Liver (tissue), 8 donors: ENCODE measurements at regions not wholly inside any gene's neighbourhood (a gene's known extent, or its start where the extent isn't known, plus 50 kb on each side); places are given as distances from the start of the nearest gene placed in this dataset.

Source experiments
- DNase-seq: peaks from one replicate; pipeline ENCODE4 v3.0.0-alpha.2; 2017; ENCODE audit warnings: low spot score
- H3K27ac ChIP-seq, 2 donors: one replicate each; pipeline ENCODE4 v1.7.0; 2013; ENCODE audit warnings: inconsistent platforms in 2 of 2, low read length in 2 of 2, control low read depth in 1 of 2, low read depth in 1 of 2, mild to moderate bottlenecking in 1 of 2
- H3K27me3 ChIP-seq, 4 donors: one replicate each; pipeline versions ENCODE4 v1.6.1 to v1.7.0; 2013; ENCODE audit warnings: low read length in 3 of 4, inconsistent platforms in 1 of 4, mild to moderate bottlenecking in 1 of 4, moderate library complexity in 1 of 4; ENCODE audit not compliant: control insufficient read depth in 4 of 4, insufficient read depth in 4 of 4
- H3K36me3 ChIP-seq, 4 donors: one replicate each; pipeline versions ENCODE4 v1.6.1 to v1.7.0; 2013; ENCODE audit warnings: low read length in 3 of 4, mild to moderate bottlenecking in 3 of 4, low read depth in 1 of 4, moderate library complexity in 1 of 4; ENCODE audit not compliant: control insufficient read depth in 4 of 4, insufficient read depth in 3 of 4
- H3K4me1 ChIP-seq, 4 donors: one replicate each; pipeline versions ENCODE4 v1.6.1 to v1.7.0; 2013; ENCODE audit warnings: low read length in 3 of 4, mild to moderate bottlenecking in 3 of 4, moderate library complexity in 1 of 4; ENCODE audit not compliant: control insufficient read depth in 4 of 4, insufficient read depth in 4 of 4
- H3K4me3 ChIP-seq, 3 donors: one replicate each; pipeline versions ENCODE4 v1.6.1 to v1.7.0; 2013; ENCODE audit warnings: low read length in 3 of 3, control low read depth in 1 of 3, low read depth in 1 of 3, mild to moderate bottlenecking in 1 of 3
- H3K9ac ChIP-seq, 2 donors: one replicate each; pipeline ENCODE4 v1.7.0; 2013; ENCODE audit warnings: low read length in 2 of 2, mild to moderate bottlenecking in 2 of 2, moderate library complexity in 2 of 2, control low read depth in 1 of 2, low read depth in 1 of 2
- H3K9me3 ChIP-seq, 4 donors: one replicate each; pipeline versions ENCODE4 v1.6.1 to v1.7.0; 2013; ENCODE audit warnings: low read length in 3 of 4; ENCODE audit not compliant: control insufficient read depth in 4 of 4
- EGR1 ChIP-seq, 2 donors: IDR thresholded peaks; 2 replicates each; pipeline ENCODE4 v1.6.1; 2016 to 2018; ENCODE audit warnings: antibody characterized with exemption in 2 of 2, low read depth in 2 of 2
- FOXA2 ChIP-seq: IDR thresholded peaks from 2 replicates; pipeline ENCODE4 v1.6.1; 2016; ENCODE audit warnings: antibody characterized with exemption
- GABPA ChIP-seq, 2 donors: IDR thresholded peaks in 1 of 2; conservative IDR thresholded peaks in 1 of 2; 2 replicates each; pipeline ENCODE4 v1.6.1; 2016; ENCODE audit warnings: antibody characterized with exemption in 2 of 2, mild to moderate bottlenecking in 1 of 2, moderate library complexity in 1 of 2
- HNF4A ChIP-seq, 2 donors: conservative IDR thresholded peaks; 2 replicates each; pipeline ENCODE4 v1.6.1; 2016; ENCODE audit warnings: antibody characterized with exemption in 2 of 2, mild to moderate bottlenecking in 2 of 2
- HNF4G ChIP-seq: IDR thresholded peaks from 2 replicates; pipeline ENCODE4 v1.6.1; 2016; ENCODE audit warnings: antibody characterized with exemption
- JUND ChIP-seq, 2 donors: IDR thresholded peaks; 2 replicates each; pipeline ENCODE4 v1.6.1; 2016; ENCODE audit warnings: antibody characterized with exemption in 2 of 2
- NR2F2 ChIP-seq: IDR thresholded peaks from 2 replicates; pipeline ENCODE4 v1.6.1; 2016; ENCODE audit warnings: antibody characterized with exemption
- RAD21 ChIP-seq, 2 donors: IDR thresholded peaks; 2 replicates each; pipeline ENCODE4 v1.6.1; 2016; ENCODE audit warnings: antibody characterized with exemption in 2 of 2, mild to moderate bottlenecking in 2 of 2
- RXRA ChIP-seq, 2 donors: IDR thresholded peaks; 2 replicates each; pipeline ENCODE4 v1.6.1; 2017 to 2018; ENCODE audit warnings: antibody characterized with exemption in 2 of 2, mild to moderate bottlenecking in 1 of 2
- SP1 ChIP-seq: IDR thresholded peaks from 2 replicates; pipeline ENCODE4 v1.6.1; 2018; ENCODE audit warnings: antibody characterized with exemption, mild to moderate bottlenecking
- TAF1 ChIP-seq: conservative IDR thresholded peaks from 2 replicates; pipeline ENCODE4 v1.6.1; 2016; ENCODE audit warnings: antibody characterized with exemption, mild to moderate bottlenecking
- YY1 ChIP-seq: IDR thresholded peaks from 2 replicates; pipeline ENCODE4 v1.6.1; 2016; ENCODE audit warnings: antibody characterized with exemption, mild to moderate bottlenecking
- WGBS: extraction: QIAGEN DNeasy Blood & Tissue Kit; methylation state at CpG from one replicate; pipeline ENCODE4 v1.1.7; 2013; 5-methylcytosine and 5-hydroxymethylcytosine counted together
- TF ChIP-seq, protein P1 (sequence below): fragments of 150-350 bp; IDR thresholded peaks from 2 replicates; pipeline ENCODE4 v1.5.1; 2017; ENCODE audit warnings: improper control_type of control experiment, low read depth, low read length; ENCODE audit not compliant: missing input control
- TF ChIP-seq, protein P2 (sequence below): IDR thresholded peaks from 2 replicates; pipeline ENCODE4 v1.6.1; 2016; ENCODE audit warnings: antibody characterized with exemption
- TF ChIP-seq, protein P3 (sequence below): IDR thresholded peaks from 2 replicates; pipeline ENCODE4 v1.6.1; 2016; ENCODE audit warnings: antibody characterized with exemption
- TF ChIP-seq, protein P4 (sequence below): IDR thresholded peaks from 2 replicates; pipeline ENCODE4 v1.6.1; 2016; ENCODE audit warnings: antibody characterized with exemption
- TF ChIP-seq, protein P5 (sequence below): IDR thresholded peaks from 2 replicates; pipeline ENCODE4 v1.6.1; 2016; ENCODE audit warnings: antibody characterized with exemption, mild to moderate bottlenecking
- donor health status: healthy.
- donor health status: healthy.
- donor health status: healthy.
- donor health status: healthy.
- donor health status: healthy.

DNA sequence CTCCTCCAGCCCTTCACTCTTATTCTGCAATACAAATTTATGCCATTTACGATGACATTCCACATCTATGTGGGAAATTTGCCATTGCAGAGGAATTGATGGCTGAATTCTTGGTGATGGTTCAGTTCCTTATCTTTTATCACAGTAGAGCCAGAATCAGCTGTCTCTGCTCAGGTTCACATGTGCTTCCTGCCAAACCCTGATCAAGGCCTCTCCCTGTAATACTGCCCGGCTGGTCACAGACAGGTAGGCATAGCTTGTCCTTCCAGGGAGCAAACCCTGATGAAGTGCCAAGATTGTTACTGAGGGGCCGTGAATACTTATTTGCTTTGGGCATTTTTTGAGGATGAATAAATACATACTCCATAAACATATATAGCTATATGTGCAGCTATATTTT lies 450.0 kb downstream of the NSUN3 start:
- Histone ChIP-seq H3K27ac (no peak overlapping the region), H3K4me3 (no peak overlapping the region), H3K4me1 (no peaks in the 10 kb centered on the region), H3K9ac (no peak overlapping the region), H3K27me3 (no peaks in the 10 kb centered on the region), H3K9me3 (no peaks in the 10 kb centered on the region), H3K36me3 (no peaks in the 10 kb centered on the region)
- TF ChIP-seq, protein P1, sequence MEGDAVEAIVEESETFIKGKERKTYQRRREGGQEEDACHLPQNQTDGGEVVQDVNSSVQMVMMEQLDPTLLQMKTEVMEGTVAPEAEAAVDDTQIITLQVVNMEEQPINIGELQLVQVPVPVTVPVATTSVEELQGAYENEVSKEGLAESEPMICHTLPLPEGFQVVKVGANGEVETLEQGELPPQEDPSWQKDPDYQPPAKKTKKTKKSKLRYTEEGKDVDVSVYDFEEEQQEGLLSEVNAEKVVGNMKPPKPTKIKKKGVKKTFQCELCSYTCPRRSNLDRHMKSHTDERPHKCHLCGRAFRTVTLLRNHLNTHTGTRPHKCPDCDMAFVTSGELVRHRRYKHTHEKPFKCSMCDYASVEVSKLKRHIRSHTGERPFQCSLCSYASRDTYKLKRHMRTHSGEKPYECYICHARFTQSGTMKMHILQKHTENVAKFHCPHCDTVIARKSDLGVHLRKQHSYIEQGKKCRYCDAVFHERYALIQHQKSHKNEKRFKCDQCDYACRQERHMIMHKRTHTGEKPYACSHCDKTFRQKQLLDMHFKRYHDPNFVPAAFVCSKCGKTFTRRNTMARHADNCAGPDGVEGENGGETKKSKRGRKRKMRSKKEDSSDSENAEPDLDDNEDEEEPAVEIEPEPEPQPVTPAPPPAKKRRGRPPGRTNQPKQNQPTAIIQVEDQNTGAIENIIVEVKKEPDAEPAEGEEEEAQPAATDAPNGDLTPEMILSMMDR = no peak
- TF ChIP-seq YY1 = no peak
- no peak for TF ChIP-seq RXRA (IDR thresholded peaks at IDR 0.05)
- TF ChIP-seq, protein P2, sequence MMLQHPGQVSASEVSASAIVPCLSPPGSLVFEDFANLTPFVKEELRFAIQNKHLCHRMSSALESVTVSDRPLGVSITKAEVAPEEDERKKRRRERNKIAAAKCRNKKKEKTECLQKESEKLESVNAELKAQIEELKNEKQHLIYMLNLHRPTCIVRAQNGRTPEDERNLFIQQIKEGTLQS = no peak
- TF ChIP-seq, protein P3, sequence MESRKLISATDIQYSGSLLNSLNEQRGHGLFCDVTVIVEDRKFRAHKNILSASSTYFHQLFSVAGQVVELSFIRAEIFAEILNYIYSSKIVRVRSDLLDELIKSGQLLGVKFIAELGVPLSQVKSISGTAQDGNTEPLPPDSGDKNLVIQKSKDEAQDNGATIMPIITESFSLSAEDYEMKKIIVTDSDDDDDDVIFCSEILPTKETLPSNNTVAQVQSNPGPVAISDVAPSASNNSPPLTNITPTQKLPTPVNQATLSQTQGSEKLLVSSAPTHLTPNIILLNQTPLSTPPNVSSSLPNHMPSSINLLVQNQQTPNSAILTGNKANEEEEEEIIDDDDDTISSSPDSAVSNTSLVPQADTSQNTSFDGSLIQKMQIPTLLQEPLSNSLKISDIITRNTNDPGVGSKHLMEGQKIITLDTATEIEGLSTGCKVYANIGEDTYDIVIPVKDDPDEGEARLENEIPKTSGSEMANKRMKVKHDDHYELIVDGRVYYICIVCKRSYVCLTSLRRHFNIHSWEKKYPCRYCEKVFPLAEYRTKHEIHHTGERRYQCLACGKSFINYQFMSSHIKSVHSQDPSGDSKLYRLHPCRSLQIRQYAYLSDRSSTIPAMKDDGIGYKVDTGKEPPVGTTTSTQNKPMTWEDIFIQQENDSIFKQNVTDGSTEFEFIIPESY = no peak
- no peak for TF ChIP-seq GABPA (IDR thresholded peaks at IDR 0.05 in 1 of 2, conservative IDR thresholded peaks at IDR 0.05 in 1 of 2)
- no peak for TF ChIP-seq SP1
- no peak for TF ChIP-seq TAF1
- TF ChIP-seq, protein P4, sequence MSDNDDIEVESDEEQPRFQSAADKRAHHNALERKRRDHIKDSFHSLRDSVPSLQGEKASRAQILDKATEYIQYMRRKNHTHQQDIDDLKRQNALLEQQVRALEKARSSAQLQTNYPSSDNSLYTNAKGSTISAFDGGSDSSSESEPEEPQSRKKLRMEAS = no peak
- TF ChIP-seq HNF4A (conservative IDR thresholded peaks at IDR 0.05) = no peak
- no peak for DNase-seq
- WGBS = 83% methylated on average over 3 of the region's 3 CpGs

DNA sequence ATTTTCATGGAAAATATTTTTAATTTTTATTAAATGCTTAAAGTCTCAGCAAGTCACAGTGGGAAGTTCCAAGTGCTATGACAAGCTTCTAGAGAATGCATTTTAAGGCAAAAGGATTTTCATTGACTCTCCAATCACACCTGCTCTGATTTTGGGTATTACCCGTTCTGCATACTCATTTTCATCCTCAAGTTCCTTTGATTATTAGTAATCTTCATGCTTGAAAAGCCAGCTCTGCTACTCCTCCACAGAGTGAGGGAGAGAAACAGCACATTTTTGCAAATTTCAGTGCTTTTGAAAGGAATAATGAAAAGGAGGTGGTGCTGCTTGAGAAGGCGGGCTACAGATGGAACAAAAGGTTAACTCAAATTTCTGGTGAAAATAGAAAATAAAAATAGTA lies 450.7 kb downstream of the NSUN3 start:
- Histone ChIP-seq H3K9ac (no peak overlapping the region), H3K27me3 (no peaks in the 10 kb centered on the region), H3K36me3 (no peaks in the 10 kb centered on the region), H3K9me3 (no peaks in the 10 kb centered on the region), H3K4me3 (no peak overlapping the region), H3K27ac (no peak overlapping the region), H3K4me1 (no peaks in the 10 kb centered on the region)
- TF ChIP-seq GABPA (IDR thresholded peaks at IDR 0.05 in 1 of 2, conservative IDR thresholded peaks at IDR 0.05 in 1 of 2) (no peak), SP1 (no peak), RXRA (IDR thresholded peaks at IDR 0.05) (no peak), NR2F2 (no peak), HNF4G (no peak), EGR1 (IDR thresholded peaks at IDR 0.05; ENCODE audit: low read depth in 2 of 2) (no peak), JUND (IDR thresholded peaks at IDR 0.05) (no peak), HNF4A (conservative IDR thresholded peaks at IDR 0.05) (no peak), FOXA2 (no peak), RAD21 (IDR thresholded peaks at IDR 0.05) (no peak)
- TF ChIP-seq, protein P5, sequence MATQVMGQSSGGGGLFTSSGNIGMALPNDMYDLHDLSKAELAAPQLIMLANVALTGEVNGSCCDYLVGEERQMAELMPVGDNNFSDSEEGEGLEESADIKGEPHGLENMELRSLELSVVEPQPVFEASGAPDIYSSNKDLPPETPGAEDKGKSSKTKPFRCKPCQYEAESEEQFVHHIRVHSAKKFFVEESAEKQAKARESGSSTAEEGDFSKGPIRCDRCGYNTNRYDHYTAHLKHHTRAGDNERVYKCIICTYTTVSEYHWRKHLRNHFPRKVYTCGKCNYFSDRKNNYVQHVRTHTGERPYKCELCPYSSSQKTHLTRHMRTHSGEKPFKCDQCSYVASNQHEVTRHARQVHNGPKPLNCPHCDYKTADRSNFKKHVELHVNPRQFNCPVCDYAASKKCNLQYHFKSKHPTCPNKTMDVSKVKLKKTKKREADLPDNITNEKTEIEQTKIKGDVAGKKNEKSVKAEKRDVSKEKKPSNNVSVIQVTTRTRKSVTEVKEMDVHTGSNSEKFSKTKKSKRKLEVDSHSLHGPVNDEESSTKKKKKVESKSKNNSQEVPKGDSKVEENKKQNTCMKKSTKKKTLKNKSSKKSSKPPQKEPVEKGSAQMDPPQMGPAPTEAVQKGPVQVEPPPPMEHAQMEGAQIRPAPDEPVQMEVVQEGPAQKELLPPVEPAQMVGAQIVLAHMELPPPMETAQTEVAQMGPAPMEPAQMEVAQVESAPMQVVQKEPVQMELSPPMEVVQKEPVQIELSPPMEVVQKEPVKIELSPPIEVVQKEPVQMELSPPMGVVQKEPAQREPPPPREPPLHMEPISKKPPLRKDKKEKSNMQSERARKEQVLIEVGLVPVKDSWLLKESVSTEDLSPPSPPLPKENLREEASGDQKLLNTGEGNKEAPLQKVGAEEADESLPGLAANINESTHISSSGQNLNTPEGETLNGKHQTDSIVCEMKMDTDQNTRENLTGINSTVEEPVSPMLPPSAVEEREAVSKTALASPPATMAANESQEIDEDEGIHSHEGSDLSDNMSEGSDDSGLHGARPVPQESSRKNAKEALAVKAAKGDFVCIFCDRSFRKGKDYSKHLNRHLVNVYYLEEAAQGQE = no peak
- TF ChIP-seq, protein P4 = no peak
- TF ChIP-seq, protein P2 = no peak
- TF ChIP-seq, protein P1 = no peak
- WGBS = 88% methylated on average over 2 of the region's 2 CpGs
- no peak for DNase-seq
